Neuron (in vitro differentiated cells): ENCODE measurements at regions not wholly inside any gene's neighbourhood (a gene's known extent, or its start where the extent isn't known, plus 50 kb on each side); places are given as distances from the start of the nearest gene placed in this dataset.
"Not testable (repeated sequence)": the region's sequence is repeated elsewhere in the genome, so short reads cannot be mapped to it uniquely, and the experiment has no call there.

Experiments
- H2AFZ ChIP-seq: one replicate; pipeline ENCODE4 v1.6.1; 2013; ENCODE audit warnings: low read depth, mild to moderate bottlenecking, inconsistent platforms, low read length, moderate library complexity
- H3K27me3 ChIP-seq: one replicate; pipeline ENCODE4 v1.6.1; 2013; ENCODE audit warnings: low read length; ENCODE audit not compliant: insufficient read depth
- H3K36me3 ChIP-seq: one replicate; pipeline ENCODE4 v1.6.1; 2013; ENCODE audit warnings: low read length; ENCODE audit not compliant: insufficient read depth
- H3K4me1 ChIP-seq: one replicate; pipeline ENCODE4 v1.6.1; 2013; ENCODE audit warnings: low read length; ENCODE audit not compliant: insufficient read depth
- H3K4me3 ChIP-seq: 2 replicates; pipeline ENCODE4 v1.5.1; 2013; ENCODE audit warnings: mild to moderate bottlenecking, low read length, moderate library complexity
- H3K9me3 ChIP-seq: one replicate; pipeline ENCODE4 v1.6.1; 2013; ENCODE audit warnings: low read length

DNA sequence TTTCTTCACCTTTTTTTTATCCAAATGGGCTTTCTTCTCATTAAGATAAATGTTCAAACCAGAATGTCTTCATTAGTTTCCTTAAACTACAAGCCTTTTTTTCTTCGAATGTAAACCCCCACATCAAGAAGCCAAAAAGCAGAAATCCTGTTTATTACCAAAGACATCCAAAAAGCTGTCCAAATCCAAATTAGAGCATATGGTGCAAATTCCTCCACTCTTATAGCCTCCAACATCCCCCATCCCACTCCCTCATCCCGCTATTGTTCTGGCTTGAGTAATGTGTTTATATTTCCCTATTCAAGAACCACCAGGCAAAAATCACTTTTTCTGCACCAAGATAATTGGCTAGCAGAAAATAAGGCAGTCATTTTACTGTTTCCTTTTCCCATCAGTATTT, 315.1 kb upstream of the ADGRL3 start:
- H3K4me1 ChIP-seq, result no peaks in the 10 kb centered on the region
- no peak overlapping the region for H3K4me3 ChIP-seq
- H3K36me3 ChIP-seq, result no peaks in the 10 kb centered on the region
- no peaks in the 10 kb centered on the region for H3K9me3 ChIP-seq
- H3K27me3 ChIP-seq, result no peaks in the 10 kb centered on the region
- no peak overlapping the region for H2AFZ ChIP-seq

DNA sequence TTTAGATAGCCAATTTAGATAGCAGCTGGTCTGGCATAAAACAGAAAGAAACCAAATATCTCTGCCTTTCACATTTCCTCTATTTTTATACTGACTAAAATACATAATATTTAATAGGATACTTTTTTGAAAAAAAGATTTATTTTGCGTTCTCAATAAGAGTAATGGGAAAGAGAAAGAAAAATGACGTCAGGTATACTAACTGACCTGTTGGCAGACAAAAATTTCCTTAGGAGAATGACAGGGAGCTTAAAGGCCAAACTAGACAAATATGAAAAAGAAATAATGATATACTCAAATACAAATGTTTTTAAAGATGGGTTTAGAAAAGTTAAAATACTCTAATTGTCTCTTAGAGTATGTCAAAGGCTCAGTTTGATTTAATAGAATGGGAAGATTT, 309.4 kb upstream of the ADGRL3 start:
- Histone ChIP-seq H3K4me1 (no peaks in the 10 kb centered on the region), H3K27me3 (no peaks in the 10 kb centered on the region), H3K4me3 (no peak overlapping the region), H2AFZ (no peak overlapping the region), H3K9me3 (no peaks in the 10 kb centered on the region), H3K36me3 (no peaks in the 10 kb centered on the region)

DNA sequence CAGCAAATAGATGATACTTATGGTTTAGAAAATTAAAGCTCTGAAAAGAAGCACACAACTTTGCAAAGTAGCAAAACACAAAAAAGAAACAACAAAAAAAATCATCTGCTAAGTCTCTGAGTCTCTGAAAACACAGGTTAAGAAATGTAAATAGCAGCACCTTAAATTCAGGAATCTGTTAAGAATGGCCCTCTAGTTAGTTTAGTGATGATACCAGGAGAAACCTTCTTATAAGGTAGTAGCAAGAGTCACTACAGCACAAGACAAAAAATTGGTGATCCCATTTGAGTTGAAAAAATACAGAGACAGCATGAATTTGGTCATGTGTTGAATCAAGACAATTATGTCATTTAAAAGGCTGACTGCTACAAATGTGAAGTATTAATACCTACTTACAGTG, 308.2 kb upstream of the ADGRL3 start:
- no peak overlapping the region for H2AFZ ChIP-seq
- no peaks in the 10 kb centered on the region for H3K9me3 ChIP-seq
- H3K36me3 ChIP-seq, result no peaks in the 10 kb centered on the region
- no peaks in the 10 kb centered on the region for H3K4me1 ChIP-seq
- no peaks in the 10 kb centered on the region for H3K27me3 ChIP-seq
- H3K4me3 ChIP-seq, result no peak overlapping the region

DNA sequence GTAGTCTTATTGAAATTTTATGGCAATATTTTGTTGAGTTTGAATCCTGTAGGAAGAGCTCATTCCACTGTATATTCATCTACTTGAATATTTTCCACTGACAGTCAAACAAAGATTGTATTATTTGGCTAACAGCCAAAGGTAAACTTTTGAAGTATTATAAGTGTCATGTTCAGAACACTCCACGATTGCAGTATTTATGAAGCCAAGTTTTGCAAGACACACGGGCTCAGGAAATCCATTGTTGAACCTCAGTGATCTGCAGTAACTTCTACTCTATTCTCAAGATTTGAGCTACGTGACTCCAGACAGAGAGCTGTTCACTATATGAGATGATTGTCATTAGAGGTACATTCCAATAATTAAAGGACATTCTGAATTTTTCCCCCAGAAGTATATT, 302.7 kb upstream of the ADGRL3 start:
- Histone ChIP-seq H3K4me1 (no peaks in the 10 kb centered on the region), H2AFZ (no peak overlapping the region), H3K36me3 (no peaks in the 10 kb centered on the region), H3K27me3 (no peaks in the 10 kb centered on the region), H3K9me3 (no peaks in the 10 kb centered on the region), H3K4me3 (no peak overlapping the region)

DNA sequence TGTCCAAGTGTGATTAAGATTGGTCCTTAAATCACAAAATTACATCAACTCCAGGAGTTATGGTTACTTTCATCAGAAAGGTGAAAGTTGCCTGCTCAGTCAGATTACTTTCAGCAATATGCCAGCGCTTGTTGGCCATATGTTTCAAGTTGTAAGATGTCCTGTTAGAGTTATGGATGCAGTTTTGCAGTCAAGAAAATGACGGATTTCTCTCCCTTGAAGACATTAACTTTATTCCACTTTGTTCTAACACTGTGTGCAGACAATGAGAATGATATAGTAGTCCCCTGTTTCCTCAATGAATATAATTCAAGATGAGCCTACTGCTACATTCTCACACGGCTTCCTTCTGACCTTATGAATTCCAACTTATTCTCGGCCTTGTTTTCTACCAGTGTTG, 295.0 kb upstream of the ADGRL3 start:
- Histone ChIP-seq H2AFZ (no peak overlapping the region), H3K9me3 (no peaks in the 10 kb centered on the region)

DNA sequence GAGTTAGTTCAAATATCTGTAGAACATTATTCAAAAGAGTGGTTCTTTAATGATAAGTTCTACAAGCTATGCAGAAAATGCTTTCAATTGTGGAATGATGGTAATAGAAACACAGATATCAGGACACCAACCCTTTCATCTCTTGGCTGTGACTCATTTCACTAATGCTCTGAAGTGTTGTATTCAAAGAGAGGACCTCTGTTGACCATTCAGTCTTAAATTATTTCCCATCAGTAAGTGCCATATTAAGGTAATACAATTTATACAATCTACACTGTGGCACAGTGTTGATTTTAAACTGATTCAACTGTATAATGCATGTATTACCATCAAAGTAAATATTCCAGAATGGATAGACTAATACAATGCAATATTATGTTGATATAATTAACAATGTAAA, 289.0 kb upstream of the ADGRL3 start:
- no peak overlapping the region for H2AFZ ChIP-seq
- H3K9me3 ChIP-seq, result no peaks in the 10 kb centered on the region

More for the DNA sequence above, 295.0 kb upstream of the ADGRL3 start:
- H3K4me3 ChIP-seq, result no peak overlapping the region
- no peaks in the 10 kb centered on the region for H3K36me3 ChIP-seq
- H3K27me3 ChIP-seq, result no peaks in the 10 kb centered on the region
- no peaks in the 10 kb centered on the region for H3K4me1 ChIP-seq

DNA sequence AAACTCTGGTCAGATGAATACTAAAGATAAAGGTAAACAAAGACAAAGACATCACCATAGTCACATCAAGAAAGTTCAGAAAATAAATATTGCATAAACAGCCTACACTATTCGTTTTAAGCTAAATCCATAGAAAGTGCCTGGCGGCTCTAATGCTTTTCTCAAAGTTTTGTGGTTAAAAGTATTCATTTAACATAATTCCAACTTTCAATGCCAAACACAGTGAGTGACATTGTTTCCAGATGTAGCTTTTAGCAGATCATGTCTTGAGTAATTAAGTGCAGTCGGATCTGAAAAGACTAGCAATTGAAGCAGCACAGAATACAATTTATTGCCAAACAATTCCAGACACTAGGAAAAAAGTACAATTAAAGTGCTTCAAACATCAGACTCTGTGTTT, 287.1 kb upstream of the ADGRL3 start:
- Histone ChIP-seq H3K4me3 (no peak overlapping the region), H3K4me1 (no peaks in the 10 kb centered on the region), H3K9me3 (no peaks in the 10 kb centered on the region), H3K27me3 (no peaks in the 10 kb centered on the region), H2AFZ (no peak overlapping the region), H3K36me3 (no peaks in the 10 kb centered on the region)

More for the DNA sequence above, 289.0 kb upstream of the ADGRL3 start:
- Histone ChIP-seq H3K4me1 (no peaks in the 10 kb centered on the region), H3K36me3 (no peaks in the 10 kb centered on the region), H3K27me3 (no peaks in the 10 kb centered on the region), H3K4me3 (no peak overlapping the region)

DNA sequence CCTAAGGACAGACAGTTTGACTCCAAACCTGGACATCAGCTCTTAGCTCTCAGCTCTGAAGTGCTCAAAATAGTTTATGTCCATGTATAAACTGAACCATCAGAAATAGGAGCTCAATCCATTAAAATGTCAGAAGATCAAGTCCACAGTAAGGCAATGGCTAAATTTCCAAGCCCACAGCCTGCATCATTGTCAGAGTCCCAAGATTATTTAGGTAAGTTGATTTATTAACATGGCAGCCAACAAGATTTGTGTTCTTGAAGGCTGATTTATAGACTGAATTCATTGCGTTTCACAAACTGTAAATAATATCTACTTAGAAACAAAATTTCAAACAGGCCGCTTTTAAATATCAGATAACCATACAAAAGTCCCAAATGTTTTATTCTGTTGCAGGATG, 286.5 kb upstream of the ADGRL3 start:
- Histone ChIP-seq H3K36me3 (no peaks in the 10 kb centered on the region), H2AFZ (no peak overlapping the region), H3K4me1 (no peaks in the 10 kb centered on the region), H3K4me3 (no peak overlapping the region), H3K9me3 (no peaks in the 10 kb centered on the region), H3K27me3 (no peaks in the 10 kb centered on the region)

DNA sequence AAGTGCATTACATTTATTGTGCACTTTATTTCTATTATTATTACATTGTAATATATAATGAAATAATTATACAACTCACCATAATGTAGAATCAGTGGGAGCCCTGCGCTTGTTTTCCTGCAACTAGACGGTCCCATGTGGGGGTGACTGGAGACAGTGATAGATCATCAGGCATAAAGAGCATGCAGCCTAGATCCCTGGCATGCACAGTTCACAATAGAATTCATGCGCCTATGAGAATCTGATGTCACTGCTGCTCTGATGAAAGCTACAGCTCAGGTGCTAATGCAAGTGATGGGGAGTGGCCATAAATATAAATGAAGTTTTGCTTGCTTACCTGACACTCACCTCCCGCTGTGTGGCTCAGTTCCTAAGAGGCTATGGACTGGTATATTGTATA, 278.4 kb upstream of the ADGRL3 start:
- not testable (repeated sequence) for H3K9me3 ChIP-seq, H3K4me1 ChIP-seq, H2AFZ ChIP-seq, H3K4me3 ChIP-seq, H3K36me3 ChIP-seq, H3K27me3 ChIP-seq

DNA sequence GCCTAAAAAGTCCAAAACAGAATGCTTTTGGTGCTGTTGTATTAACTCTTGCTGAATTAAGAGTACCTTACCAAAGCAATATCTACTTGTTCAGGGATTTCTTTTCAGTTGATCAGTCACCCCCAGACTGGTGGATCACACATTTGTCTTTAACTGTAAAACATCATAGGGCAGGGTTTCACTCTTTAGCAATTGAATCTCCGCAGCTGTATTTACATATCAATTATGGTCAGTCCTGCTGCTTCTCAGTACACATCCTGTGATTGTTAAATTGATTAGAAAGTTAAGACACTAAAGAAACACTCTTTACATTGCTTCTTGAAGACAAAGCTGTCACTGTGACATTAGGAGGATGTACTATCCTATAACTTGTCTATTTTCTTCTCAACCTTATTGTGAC, 277.1 kb upstream of the ADGRL3 start:
- Histone ChIP-seq H3K4me3 (no peak overlapping the region), H2AFZ (no peak overlapping the region), H3K4me1 (no peaks in the 10 kb centered on the region), H3K9me3 (no peaks in the 10 kb centered on the region), H3K27me3 (no peaks in the 10 kb centered on the region), H3K36me3 (no peaks in the 10 kb centered on the region)

DNA sequence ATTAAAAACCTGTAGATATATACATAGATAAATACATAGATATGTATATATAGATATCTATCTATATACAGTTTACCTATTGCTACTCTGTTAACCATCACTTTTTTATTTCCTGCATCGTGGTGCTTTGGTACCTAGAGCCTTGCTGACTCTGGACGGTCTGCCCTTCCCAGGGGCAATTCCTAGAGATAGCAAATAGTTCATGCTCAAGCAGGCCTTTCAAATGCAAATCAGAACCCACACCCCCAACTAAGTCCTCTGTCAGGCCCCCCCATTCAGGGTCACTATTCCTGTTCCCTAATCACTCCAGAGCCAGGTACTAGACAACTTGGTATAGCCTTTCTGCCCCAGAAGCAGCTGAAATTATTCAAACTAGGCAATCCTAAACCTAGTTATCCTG, 273.5 kb upstream of the ADGRL3 start:
- H3K4me1 ChIP-seq, result no peaks in the 10 kb centered on the region
- no peak overlapping the region for H3K4me3 ChIP-seq
- H3K27me3 ChIP-seq, result no peaks in the 10 kb centered on the region
- no peak overlapping the region for H2AFZ ChIP-seq
- H3K36me3 ChIP-seq, result no peaks in the 10 kb centered on the region
- no peaks in the 10 kb centered on the region for H3K9me3 ChIP-seq

DNA sequence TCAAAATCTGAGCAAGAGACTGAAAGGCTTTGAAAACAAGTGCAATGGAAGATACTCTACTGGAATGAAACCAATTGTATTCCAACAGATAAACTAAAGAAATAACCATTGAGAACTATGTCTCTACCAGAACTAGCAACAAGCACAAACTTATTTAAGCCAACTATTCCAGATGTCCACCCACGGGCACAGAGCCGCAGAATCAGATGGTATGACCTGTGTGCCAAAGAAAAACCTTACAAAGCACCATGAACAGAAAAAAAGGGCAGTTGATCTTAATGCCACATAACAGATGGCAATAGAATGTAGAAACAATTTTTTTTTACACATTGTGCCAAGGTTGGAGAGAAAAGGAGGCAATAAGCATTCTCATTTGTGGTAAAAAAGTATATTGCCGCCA, 269.3 kb upstream of the ADGRL3 start:
- H3K4me1 ChIP-seq, result no peaks in the 10 kb centered on the region
- no peaks in the 10 kb centered on the region for H3K36me3 ChIP-seq
- no peaks in the 10 kb centered on the region for H3K9me3 ChIP-seq
- H3K27me3 ChIP-seq, result no peaks in the 10 kb centered on the region
- no peak overlapping the region for H3K4me3 ChIP-seq
- H2AFZ ChIP-seq, result no peak overlapping the region

DNA sequence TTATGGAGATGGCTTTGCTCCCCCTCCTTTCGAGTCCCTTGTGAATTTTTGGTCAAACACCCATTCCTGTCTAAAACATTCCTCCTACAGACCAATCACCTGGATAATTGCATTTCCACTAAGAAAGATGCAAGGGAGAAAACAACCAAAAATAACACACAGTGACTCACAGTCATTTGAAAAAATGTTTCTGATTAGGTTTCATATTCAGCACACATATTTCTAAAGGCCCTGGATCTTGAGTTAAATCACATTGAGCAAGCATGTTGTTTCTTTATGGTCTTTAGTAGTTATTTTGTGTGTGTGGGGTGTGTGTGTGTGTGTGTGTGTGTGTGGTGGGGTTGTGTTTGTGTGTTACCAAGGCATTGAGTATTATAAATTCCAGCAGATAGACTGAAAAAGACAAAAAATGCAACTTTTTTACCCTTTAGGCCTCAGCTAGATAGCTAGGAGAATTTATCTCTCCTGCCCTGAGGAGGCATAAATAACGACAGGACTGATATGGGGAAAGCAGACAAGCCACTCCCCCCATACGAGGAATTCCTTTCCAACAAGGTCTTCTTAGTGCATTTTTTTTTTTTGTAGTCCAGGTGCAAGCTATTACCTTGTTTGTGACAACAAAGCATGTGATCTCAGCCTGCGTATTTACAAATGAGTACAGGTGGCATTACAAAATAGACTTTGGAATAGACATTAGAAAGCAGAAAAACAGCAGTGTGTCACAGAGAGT, 265.4 kb upstream of the ADGRL3 start:
- Histone ChIP-seq H3K9me3 (no peaks in the 10 kb centered on the region), H3K4me1 (no peaks in the 10 kb centered on the region), H3K4me3 (no peak overlapping the region), H3K27me3 (no peaks in the 10 kb centered on the region), H2AFZ (no peak overlapping the region), H3K36me3 (no peaks in the 10 kb centered on the region)

DNA sequence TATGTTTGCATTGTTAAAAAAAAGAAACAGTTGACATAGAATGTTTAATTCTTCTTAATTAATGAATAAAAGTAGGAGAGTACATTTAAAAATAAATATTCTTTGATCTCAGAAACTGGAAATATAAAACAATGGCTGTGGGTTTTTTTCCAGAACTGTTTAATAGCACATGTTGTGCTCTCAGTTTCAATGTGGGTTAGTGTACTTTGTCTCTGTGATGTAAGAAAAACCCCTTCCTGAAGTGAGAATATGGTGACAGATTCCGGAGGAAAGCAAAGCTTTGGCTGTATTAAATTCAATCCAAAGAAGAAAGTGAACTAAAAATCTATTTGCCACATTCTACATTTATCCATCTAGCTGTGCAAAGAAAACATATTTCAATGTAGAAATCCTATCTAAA, 261.9 kb upstream of the ADGRL3 start:
- no peak overlapping the region for H3K4me3 ChIP-seq
- H3K27me3 ChIP-seq, result no peaks in the 10 kb centered on the region
- no peak overlapping the region for H2AFZ ChIP-seq
- no peaks in the 10 kb centered on the region for H3K4me1 ChIP-seq
- no peaks in the 10 kb centered on the region for H3K36me3 ChIP-seq
- no peaks in the 10 kb centered on the region for H3K9me3 ChIP-seq
